ENCODE measurements at regions not wholly inside any gene's neighbourhood (a gene's known extent, or its start where the extent isn't known, plus 50 kb on each side); places are given as distances from the start of the nearest gene placed in this dataset.

DNA sequence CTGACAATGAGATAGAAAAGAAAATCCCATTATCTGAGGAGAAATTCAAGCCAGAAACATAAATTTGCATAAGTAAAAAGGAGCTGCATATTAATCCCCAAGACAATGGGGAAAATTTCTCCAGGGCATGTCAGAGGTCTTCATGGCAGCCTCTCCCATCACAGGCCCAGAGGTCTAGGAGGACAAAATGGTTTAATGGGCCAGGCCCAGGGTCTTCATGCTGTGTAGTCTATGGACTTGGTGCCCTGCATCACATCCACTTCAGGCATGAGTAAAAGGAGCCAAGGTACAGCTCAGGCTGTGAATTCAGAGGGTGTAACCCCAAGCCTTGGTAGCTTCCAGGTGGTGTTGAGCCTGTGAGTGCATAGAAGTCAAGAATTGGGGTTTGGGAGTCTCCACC, 1097.2 kb upstream of the RAG2 start:
- DNase-seq, result no peak

DNA sequence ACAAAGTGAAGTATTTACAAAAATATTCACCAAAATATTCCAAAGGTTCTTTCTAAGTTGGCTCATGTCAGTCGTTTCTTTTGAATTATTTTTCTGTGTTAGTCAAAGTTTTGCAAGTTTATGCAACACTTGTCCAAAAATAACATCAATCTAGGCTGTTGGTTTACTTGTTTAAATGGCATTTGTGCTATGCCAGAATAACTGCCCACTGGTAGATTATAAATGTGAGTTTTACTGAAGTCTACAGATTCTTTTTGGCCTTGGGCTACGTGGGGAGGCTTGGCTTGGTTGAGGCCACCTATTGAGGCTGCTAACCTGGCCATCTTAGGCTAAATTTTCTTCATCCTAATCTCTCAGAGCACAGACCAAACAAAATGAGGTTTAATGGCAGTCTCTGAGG, 1091.9 kb upstream of the RAG2 start:
- no peak for DNase-seq

DNA sequence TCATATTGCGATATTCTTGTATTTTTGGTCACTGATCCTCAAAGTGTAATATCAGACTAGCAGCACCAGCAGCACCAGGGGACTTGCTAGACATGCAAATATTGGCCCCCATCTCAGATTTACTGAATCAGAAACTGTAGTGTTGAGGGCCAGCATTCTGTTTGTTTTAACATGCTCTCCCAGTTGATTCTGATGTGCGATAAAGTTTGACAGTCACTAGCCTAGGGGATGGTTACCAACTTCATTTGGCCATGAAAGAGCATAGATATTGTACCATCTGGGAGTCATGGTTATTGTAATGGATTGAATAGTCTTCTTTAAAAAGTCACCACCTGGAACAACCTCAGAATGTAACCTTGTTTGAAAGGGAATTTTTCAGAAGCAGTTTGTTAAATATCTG, 1090.4 kb upstream of the RAG2 start:
- DNase-seq, result no peak

DNA sequence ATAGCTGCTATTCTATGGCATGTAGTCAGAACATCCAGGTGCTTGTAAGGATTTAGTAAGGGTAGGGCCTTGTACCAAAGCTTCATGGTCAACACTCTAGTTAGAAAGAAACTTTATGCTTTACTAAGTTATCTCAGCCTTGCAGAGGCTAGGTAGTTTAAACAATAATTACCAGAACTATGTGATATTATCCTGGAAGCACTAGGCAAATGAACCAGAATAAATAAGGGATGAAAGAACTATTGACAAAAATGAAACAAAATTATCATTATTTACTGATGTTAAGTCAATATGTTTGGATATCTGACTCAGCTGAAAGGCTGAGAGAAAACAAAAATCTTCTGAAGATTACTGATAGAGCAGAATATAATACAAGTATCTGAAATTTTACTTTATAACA, 1089.1 kb upstream of the RAG2 start:
- no peak for DNase-seq

DNA sequence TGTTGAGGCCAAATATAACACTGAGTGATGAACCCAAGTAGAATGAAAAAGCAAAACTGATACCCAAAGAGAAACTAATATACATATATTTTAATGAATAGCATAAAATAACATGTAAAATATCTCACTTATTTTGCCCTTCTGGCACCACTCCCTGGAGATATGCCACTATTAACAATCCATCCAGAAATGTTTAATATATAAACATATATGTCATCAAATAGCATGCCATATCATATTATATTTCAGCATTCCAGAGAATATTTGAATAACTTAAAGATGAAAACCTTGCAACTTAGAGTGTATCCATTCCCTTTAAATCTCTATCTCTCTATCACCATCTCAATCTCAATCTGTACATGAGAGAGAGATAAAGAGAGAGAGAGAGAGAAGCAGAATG, 1073.3 kb upstream of the RAG2 start:
- DNase-seq, result no peak

DNA sequence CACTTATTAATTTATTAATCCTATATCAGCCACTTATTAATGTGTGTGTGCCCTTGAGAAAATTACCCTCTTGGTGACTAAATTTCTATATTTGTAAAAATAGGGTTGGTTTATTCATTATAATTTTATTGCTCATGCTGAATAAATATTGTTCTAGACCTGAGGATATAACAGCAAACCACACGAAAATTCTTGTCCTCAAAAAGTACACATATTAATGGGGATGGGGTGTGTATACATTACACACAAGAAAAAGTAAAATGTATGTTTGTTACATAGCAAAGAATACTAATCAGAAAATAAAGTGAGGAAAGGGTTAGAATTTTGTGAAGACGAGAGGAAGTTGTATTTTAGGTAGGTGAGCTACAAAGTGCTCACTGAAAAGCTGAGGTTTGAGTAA, 1068.9 kb upstream of the RAG2 start:
- DNase-seq, result no peak

DNA sequence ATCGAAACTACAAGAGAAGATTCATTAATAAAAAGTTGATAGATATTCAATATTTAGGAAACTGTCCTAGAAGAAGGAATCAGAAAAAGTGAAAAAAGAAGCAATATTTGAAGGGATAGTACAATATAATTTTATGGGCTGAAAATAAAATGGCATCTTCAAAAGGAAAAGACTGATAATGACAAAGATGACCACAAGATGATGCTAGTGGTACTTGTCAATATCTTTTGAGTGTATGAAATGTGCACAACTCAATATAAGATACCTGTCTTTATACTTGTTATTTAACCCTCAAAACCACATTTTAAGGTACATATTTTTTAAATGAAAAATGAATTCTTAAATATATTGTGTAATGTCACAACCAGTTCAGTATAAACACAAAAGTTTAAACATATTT, 1059.6 kb upstream of the RAG2 start:
- no peak for DNase-seq

DNA sequence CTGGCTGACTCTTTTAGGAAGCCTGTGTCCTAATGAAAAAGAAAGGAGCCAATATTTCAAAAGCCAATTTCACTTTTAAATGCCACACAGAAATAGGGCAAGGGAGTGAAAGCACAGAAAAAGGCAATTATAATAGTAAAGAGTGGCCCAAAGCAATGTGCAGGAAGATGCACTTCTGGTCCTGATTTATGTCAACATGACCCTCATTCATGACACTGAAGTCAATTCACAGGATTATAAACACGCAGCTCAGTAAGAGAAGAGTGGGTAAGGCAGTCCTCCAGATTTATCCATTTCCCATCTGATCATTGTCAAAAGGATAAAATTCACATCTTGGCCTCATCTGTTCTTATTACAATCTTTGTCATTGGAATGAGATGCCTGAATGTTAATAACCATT, 1049.7 kb upstream of the RAG2 start:
- no peak for DNase-seq

DNA sequence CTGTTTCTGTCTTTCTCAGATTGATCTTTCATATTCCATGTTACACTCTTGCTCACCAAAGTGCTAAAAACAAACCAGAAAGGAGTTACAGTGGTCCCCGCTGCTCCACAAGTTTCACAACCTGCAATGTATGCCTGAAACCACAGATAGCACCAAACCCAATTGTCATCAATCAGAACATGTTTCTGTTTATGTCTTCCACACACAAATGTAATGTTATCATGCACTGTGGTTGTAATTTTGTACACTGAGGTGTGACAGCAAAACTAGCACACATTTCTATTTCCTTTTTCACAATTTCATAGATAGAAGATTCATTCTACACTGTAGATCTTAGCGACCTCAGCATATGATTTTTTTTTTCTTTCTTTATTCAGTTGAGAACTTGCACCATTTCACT, 1045.9 kb upstream of the RAG2 start:
- no peak for DNase-seq

DNA sequence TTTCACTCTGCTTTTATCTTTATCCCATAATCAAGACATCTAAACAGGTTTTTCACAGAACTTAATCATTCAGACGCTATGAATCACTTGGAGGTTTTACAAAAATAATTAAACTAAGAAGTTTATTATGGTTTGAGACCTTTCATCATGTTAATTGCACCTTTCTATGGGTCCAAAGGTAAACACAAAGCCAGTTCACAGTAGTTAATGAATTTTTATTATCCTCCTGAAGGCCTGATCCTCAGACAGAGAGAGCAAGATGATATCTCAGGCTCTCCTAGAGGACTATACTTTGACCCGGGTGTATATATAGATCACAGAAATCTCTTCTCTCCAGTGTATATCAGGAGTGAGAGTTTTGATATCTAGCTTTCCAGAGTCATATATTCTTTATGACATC, 1044.3 kb upstream of the RAG2 start:
- DNase-seq, result no peak

DNA sequence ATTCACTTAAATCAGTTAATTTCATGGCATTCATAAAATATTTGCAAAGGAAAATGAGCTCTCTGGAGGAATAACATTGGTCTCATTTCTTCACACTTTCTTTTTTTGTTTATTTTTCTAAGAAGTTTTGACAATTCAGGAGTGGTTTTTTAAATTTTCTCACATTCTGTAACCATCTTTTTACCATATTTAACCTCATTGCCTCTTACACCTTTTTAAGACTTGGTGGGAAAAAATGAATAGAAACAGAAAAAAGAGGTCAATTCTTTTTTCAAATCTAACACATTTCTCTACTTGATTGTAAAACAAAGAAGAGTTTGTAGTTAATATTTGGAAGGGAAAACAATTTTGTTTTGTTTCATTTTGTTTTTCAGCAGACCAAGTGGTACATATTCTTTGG, 1034.7 kb upstream of the RAG2 start:
- DNase-seq, result no peak

DNA sequence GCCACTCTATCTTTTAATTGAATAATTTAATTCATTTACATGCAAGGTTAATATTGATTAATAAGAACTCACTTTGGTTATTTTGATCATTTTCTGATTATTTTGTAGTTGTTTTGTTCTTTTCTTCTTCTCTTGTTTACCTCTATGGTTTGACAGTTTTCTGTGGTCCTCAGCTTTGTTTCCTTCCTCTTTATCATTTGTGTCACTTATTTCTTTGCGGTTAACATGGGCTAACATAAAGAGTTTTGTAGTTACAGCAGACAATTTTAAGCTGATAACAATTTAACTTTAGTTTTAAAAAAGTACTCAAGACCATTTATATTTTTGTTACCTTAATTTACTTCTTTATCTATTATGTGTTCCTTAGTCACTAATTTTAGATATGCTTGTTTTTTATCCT, 1032.8 kb upstream of the RAG2 start:
- no peak for DNase-seq

DNA sequence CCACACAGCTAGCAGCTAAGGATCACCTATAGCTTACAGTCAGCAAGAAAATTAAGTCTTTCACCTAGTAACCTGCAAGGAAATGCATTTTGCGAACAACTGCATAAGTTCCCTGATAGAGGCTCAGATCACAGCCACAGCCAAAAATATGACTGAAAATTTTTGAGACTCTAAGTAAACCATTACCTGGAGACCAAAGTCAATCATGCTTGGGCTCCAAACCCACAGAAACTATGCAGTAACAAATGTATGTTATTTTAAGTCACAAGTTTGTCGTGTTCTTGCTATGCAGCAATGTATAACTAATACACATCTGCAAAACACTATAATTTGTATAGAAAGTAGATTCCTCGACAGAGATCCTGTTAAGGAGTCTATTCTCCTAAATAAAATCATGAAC, 1025.7 kb upstream of the RAG2 start:
- no peak for DNase-seq

DNA sequence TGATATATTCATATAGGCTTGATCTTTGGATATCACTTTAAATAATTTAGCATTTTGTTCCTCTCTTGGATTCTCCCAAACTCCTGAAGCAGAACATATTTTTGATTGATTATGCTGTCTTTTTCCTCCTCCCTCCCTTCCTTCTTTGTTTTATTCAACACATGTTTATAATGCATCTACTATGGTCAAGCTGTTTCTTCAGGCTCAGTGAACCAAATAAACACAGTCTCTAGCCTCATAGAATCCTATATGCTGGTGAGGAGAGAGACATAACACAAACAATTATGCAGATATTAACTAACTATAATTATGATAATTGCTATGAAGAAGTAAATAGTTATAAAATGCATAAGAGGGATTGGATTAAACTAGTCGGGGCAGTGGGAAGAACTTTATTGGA, 1023.6 kb upstream of the RAG2 start:
- no peak for DNase-seq

DNA sequence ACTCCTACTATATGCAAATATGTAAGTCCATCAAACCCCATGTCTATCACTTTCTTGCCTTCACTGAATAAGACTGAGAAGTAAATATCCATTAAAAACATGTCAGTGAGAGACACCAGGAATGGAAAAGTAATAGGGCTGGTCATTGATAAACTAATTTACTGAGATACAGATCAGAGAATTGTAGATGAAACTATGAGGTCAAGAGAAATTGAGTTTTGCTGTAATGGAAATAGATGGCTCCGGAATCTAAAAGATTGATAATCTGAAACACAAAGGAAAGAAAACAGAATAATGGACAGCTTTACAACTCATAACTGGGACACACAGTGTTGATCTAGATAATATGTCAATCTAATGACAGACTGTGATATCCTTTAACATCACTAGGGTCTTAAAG, 1018.3 kb upstream of the RAG2 start:
- DNase-seq, result no peak

DNA sequence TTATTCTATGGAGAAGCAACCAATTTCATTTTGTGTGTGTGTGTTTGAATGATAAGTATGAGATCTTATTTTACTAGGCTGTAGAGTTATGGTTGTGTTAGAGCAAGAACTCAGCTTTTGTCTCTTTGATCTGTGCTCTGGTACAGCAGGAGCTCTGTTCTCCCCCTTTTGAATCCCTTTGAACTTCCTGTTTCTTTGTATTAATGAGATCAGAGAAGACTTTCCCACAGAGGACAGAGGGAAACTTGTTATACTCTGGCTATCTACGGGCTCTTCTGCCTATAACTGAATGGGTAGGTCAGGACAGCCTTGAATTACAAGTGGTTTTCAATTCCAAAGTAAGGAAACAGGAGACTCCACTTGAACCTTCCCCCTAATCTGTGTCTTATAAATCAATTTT, 1015.0 kb upstream of the RAG2 start:
- no peak for DNase-seq

DNA sequence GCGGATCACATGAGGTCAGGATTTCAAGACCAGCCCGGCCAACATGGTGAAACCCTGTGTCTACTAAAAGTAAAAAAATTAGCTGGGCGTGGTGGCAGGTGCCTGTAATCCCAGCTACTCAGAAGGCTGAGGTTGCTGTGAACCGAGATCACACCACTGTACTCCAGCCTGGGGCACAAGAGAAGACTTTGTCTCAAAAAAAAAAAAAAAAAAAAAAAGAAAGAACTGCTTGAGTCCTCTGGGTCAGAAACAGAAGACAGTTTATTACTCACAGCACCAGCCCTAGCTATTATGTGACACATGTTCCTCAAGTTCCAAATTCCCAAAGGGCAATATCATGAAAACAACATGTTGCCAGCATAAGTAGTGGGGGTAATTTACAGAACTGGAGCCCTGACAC, 1014.1 kb upstream of the RAG2 start:
- DNase-seq, result no peak

DNA sequence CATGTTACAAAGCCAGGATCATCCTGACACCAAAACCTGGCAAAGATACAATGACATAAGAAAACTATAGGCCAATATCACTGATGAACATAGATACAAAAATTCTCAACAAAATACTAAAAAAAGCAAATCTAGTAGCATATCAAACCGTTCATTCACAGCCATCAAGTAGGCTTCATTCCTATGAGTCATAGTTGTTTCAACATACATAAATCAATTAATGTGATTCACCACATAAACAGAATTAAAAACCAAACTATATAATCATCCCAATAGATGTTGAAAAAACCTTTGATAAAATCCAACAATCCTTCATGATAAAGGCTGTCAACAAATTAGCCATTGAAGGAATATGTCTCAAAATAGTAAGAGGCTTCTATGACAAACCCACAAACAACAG, 1007.2 kb upstream of the RAG2 start:
- no peak for DNase-seq

DNA sequence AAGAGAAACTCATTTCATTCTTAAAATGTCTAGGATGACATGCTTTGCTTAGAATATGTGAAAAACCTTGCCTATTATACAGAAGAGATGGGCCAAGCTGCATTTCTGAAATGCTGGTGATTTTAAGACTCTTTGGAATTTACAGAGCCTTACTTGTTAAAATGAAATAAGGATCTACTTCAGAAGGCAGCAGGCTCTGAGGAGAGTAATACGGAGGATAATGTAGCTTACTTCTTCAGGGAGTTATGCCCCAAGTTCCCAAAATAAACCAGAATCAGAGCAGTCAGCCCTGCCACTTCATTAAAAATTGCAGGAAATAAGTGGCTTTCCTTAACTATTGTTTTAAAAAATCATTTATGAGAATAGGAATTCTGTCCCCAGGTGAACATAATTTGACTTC, 1000.3 kb upstream of the RAG2 start:
- no peak for DNase-seq

DNA sequence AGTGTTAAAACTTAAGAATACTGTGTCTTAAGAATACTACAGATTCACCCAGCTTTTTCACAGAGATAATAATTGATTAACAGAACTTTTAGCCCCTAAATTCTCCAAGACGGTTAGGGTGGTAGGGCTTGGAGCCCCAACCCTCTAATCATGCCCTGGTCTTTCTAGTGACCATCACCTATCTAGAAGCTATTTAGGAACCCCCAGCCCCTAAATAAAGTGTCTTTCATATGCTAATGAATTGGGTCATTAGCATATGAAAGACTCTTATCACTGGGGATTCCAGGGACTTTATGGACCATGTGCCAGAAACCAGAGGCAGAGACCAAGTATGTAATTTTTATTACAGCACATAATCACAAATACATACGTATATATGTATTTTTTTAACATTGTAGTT, 999.7 kb upstream of the RAG2 start:
- DNase-seq, result no peak

DNA sequence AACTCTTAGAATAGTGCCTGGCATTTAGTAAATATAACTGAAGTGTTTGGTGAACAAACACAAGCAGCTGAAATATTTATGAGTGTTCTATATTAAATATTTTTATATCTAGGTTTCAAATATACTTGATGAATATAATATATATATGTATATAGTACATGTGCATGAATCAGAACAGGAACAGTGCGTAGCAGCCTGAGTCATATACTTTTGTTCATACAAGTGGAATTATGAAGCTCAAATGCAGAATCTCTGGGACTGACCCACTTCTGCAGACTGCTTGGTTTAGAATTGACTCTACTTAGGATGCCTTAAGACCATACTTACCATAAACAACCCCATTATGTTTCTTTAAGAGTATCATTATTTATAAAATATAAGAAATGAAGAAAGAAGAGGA, 997.8 kb upstream of the RAG2 start:
- DNase-seq, result no peak

DNA sequence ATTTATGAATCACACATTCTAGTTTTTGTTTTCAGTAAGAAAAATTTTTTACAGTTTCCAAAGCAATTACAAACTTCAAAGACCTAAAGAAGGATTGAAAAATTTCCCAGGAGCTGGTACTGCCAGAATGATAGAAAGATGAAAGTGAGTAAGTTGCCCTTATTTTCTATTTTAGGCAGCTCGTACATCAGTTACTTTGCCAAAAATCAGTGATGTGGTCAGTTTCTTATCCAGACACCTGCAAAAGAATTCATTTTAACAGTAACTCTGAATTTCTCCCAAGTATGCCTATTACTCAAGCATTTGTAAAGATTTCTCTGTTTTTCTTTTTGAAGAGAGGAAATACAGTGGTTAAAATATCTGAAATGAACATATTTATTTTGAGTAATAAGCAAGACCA, 976.3 kb upstream of the RAG2 start:
- no peak for DNase-seq

DNA sequence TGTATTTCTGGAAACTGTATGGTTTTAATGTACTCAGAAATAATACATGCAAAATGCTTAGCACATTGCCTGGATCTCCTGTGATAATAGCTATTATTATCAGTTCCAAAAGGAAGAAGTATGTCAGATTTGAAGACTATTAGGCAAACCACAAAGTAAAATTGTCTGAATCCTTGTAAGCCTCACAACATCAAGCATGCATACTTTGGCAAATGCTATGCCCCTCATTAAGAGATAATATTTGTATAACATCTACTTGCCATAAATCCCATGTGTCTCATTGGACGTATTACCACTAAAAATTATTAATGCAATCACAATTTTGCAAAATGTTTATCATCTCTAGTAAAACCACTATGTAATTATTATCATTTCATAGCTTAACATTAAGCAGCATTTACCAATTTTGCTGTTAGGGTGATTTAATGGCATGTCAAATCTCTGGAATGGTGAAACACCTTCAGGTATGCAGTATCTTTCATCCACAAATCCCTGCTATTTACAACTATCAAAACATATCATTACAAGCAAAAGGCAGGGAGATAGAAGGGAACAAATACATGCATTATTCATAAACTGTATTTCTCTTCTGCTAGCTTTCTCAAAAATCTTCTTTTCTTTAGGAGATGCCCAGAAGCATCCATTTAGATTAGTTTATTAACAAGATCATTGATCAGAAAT, 974.6 kb upstream of the RAG2 start:
- no peak for DNase-seq

DNA sequence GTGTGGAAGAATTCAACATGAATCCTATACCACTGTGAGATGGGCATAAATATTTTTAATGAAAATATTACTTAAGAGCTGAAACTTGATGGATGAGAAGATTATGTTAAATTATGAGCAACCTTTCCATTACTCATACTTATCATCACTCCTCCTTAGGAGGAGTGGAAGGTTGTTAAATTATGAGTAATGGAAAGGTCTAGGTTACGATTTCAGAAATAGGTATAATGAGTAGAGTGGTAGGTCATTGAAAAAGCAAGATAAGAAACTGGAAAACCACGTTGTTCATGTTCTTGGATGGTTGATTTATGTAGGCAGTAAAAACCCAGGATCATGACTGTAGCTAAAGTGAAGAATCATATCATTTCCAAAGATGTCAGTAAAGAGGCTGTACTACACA, 973.2 kb upstream of the RAG2 start:
- no peak for DNase-seq

DNA sequence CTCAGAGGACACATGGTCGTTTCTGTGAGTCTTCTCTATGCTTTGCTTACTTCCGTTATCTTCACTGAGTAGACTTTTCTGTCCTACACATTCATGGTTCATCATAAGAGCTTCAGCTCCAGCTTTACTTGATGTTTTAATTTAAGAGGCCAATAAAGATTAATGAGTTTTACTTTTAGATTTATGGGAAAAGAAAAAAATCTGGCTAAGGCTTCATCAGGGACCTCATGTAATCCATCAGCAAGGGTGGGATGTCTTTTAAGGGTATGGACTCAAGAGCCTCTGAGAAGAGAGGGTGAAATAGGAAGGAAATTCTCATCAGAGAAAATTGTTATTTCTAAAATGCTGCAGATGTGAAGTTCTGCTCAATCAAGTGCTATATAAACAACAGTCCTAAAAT, 963.0 kb upstream of the RAG2 start:
- no peak for DNase-seq

DNA sequence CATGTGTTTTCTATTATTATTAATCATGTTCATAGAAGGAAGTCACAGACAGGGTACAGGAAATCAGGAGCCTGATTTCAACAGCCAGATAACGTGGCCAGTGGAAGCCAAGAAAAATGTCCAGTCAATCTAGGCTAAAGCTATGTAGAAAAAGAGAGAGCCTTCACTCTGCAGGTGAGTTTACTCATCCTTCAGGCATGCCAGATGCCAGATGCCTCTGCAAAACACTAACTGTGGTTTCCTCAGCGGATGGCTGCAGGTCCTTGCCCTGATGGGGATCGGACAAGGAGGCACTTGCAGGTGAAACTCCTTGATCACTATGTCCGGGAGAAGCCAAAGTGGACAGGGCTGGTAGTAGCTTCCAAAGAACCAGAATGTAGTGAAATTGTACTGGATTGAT, 962.3 kb upstream of the RAG2 start:
- DNase-seq, result no peak
